Limb (tissue), 2 donors: ENCODE measurements at regions not wholly inside any gene's neighbourhood (a gene's known extent, or its start where the extent isn't known, plus 50 kb on each side); places are given as distances from the start of the nearest gene placed in this dataset.

Source experiments
- DNase-seq, 2 donors: peaks; one replicate each; pipeline ENCODE4 v3.0.0-alpha.2; 2016; ENCODE audit errors: extremely low spot score in 2 of 2

GRCh38 chr4:155564086-155564485 is 102.6 kb upstream of the GUCY1A1 start:
- DNase-seq: no peak

GRCh38 chr4:155559915-155560314 is 106.7 kb upstream of the GUCY1A1 start:
- no peak for DNase-seq

- DNase-seq: no peak
Observed at GRCh38 chr4:155552180-155552579, 114.5 kb upstream of the GUCY1A1 start.

GRCh38 chr4:155548173-155548572 is 118.5 kb upstream of the GUCY1A1 start:
- DNase-seq: peak in 1 of 2 donors; percentile 34

- no peak for DNase-seq
Observed at GRCh38 chr4:155546451-155546850, 120.2 kb upstream of the GUCY1A1 start.

- no peak for DNase-seq
Observed at GRCh38 chr4:155545456-155545855, 121.2 kb upstream of the GUCY1A1 start.

- DNase-seq: no peak
Observed at GRCh38 chr4:155544547-155544946, 122.1 kb upstream of the GUCY1A1 start.

GRCh38 chr4:155543126-155543765 is 123.4 kb upstream of the GUCY1A1 start:
- DNase-seq: no peak

- DNase-seq: no peak
Observed at GRCh38 chr4:155542415-155542814, 124.2 kb upstream of the GUCY1A1 start.

GRCh38 chr4:155541716-155542115 is 124.9 kb upstream of the GUCY1A1 start:
- DNase-seq: no peak

- no peak for DNase-seq
Observed at GRCh38 chr4:155540698-155541097, 126.0 kb upstream of the GUCY1A1 start.

- DNase-seq: no peak
Observed at GRCh38 chr4:155539746-155540145, 126.9 kb upstream of the GUCY1A1 start.

- DNase-seq: no peak
Observed at GRCh38 chr4:155535802-155536454, 130.7 kb upstream of the GUCY1A1 start.

GRCh38 chr4:155532373-155533085 is 134.1 kb upstream of the GUCY1A1 start:
- no peak for DNase-seq

- no peak for DNase-seq
Observed at GRCh38 chr4:155530857-155531256, 135.8 kb upstream of the GUCY1A1 start.

- DNase-seq: no peak
Observed at GRCh38 chr4:155530290-155530689, 136.4 kb upstream of the GUCY1A1 start.

GRCh38 chr4:155529716-155530115 is 136.9 kb upstream of the GUCY1A1 start:
- no peak for DNase-seq

- no peak for DNase-seq
Observed at GRCh38 chr4:155529272-155529671, 137.4 kb upstream of the GUCY1A1 start.

GRCh38 chr4:155526452-155527169 is 140.0 kb upstream of the GUCY1A1 start:
- peak in 1 of 2 donors; percentile 34 for DNase-seq

- DNase-seq: no peak
Observed at GRCh38 chr4:155524926-155525455, 141.7 kb upstream of the GUCY1A1 start.

GRCh38 chr4:155523358-155523757 is 143.3 kb upstream of the GUCY1A1 start:
- no peak for DNase-seq

GRCh38 chr4:155522201-155522600 is 144.4 kb upstream of the GUCY1A1 start:
- no peak for DNase-seq
